ENCODE measurements at regions not wholly inside any gene's neighbourhood (a gene's known extent, or its start where the extent isn't known, plus 50 kb on each side); places are given as distances from the start of the nearest gene placed in this dataset.

DNA sequence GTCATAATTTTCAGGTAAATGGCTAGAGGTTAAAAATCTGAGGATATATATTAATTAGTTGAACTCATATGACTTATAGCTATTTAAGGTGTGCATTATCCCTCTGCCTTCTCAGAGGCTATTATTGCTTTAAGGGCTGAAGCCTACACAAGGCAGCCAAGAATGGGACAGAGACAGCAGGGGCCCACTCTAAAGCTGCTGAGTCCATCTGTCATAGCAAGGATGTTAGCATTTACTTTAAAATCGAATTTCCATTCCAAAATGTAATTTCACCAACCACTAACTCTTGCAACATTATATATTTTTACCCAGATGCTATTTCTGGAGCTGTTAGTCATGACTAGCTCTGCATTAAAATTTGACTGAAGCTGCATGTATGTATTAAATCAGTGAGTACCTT, 236.3 kb upstream of the FSIP2 start:
- WGBS (ENCODE audit: low lambda C conversion rate): 0% methylated on average over 1 of the region's 1 CpG
- H3K36me3 ChIP-seq (replicated peaks in 1 of 2; ENCODE audit: control insufficient read depth in 1 of 2, insufficient read depth in 2 of 2, low read length in 1 of 2): no peaks in the 10 kb centered on the region
- no peaks in the 10 kb centered on the region for H3K9me2 ChIP-seq
- no peak overlapping the region for H3K4me2 ChIP-seq
- no peak overlapping the region for H2AFZ ChIP-seq (ENCODE audit: low read depth)
- TF ChIP-seq RXRA (IDR thresholded peaks at IDR 0.05; ENCODE audit: borderline replicate concordance, low read depth) (no peak), JUND (IDR thresholded peaks at IDR 0.05) (no peak), FOXJ3 (CRISPR knock-in tag; IDR thresholded peaks at IDR 0.05) (no peak), SIN3A (IDR thresholded peaks at IDR 0.05; ENCODE audit: borderline replicate concordance, low read depth, low read length) (no peak), GABPA (IDR thresholded peaks at IDR 0.05; ENCODE audit: low read depth) (no peak), TCF12 (IDR thresholded peaks at IDR 0.05) (no peak), POLR2AphosphoS5 (IDR thresholded peaks at IDR 0.05; ENCODE audit: low read depth, low read length) (no peak), TAF1 (IDR thresholded peaks at IDR 0.05; ENCODE audit: borderline replicate concordance, low read depth, low read length) (no peak), GATA2 (CRISPR knock-in tag; IDR thresholded peaks at IDR 0.05) (no peak), FOSL2 (IDR thresholded peaks at IDR 0.05; ENCODE audit: borderline replicate concordance, low read depth) (no peak)
- TF ChIP-seq, protein P1, sequence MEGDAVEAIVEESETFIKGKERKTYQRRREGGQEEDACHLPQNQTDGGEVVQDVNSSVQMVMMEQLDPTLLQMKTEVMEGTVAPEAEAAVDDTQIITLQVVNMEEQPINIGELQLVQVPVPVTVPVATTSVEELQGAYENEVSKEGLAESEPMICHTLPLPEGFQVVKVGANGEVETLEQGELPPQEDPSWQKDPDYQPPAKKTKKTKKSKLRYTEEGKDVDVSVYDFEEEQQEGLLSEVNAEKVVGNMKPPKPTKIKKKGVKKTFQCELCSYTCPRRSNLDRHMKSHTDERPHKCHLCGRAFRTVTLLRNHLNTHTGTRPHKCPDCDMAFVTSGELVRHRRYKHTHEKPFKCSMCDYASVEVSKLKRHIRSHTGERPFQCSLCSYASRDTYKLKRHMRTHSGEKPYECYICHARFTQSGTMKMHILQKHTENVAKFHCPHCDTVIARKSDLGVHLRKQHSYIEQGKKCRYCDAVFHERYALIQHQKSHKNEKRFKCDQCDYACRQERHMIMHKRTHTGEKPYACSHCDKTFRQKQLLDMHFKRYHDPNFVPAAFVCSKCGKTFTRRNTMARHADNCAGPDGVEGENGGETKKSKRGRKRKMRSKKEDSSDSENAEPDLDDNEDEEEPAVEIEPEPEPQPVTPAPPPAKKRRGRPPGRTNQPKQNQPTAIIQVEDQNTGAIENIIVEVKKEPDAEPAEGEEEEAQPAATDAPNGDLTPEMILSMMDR (IDR thresholded peaks at IDR 0.05): no peak
- TF ChIP-seq, protein P2, sequence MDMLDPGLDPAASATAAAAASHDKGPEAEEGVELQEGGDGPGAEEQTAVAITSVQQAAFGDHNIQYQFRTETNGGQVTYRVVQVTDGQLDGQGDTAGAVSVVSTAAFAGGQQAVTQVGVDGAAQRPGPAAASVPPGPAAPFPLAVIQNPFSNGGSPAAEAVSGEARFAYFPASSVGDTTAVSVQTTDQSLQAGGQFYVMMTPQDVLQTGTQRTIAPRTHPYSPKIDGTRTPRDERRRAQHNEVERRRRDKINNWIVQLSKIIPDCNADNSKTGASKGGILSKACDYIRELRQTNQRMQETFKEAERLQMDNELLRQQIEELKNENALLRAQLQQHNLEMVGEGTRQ (IDR thresholded peaks at IDR 0.05; ENCODE audit: borderline replicate concordance, low read depth, low read length): no peak
- no peak overlapping the region for H3K4me3 ChIP-seq (ENCODE audit: low read depth in 2 of 2, low read length in 1 of 2)
- H3K79me2 ChIP-seq (ENCODE audit: insufficient read depth): no peaks in the 10 kb centered on the region
- no peaks in the 10 kb centered on the region for H3K4me1 ChIP-seq (ENCODE audit: control insufficient read depth in 1 of 2, insufficient read depth in 2 of 2, low read depth in 1 of 2, low read length in 1 of 2)
- no peak for DNase-seq
- POLR2A ChIA-PET: no interaction called here
- H3K9me3 ChIP-seq: no peaks in the 10 kb centered on the region
- CTCF ChIA-PET: no interaction called here
- H3K9ac ChIP-seq: no peak overlapping the region
- no peaks in the 10 kb centered on the region for H4K20me1 ChIP-seq (ENCODE audit: insufficient read depth)
- H3K27me3 ChIP-seq (ENCODE audit: insufficient read depth): no peaks in the 10 kb centered on the region
- no peaks in the 10 kb centered on the region for H3F3A ChIP-seq (replicated peaks; ENCODE audit: insufficient read depth)
- no peak overlapping the region for H3K27ac ChIP-seq (ENCODE audit: low read depth in 2 of 2, low read length in 1 of 2)

DNA sequence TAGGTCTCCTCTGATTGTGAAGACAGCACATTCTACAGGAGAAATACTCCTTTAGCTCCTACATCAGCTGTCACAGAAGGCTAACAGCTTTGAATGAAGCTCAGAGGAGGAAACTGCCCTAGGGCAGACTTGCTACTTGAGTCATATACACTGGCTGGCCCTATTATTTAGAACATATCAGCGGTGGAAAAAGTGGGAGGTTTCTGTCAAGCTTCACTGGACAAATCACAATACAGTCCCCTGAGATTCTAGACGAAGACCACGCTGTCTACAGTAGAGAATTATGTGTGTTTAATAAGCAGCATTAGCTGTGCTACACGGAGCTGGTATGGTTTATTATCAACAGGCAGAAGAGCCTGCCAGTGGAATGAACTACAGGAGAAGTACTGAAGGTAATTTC, 230.9 kb upstream of the FSIP2 start:
- peak; percentile 3 for DNase-seq
- H3K27me3 ChIP-seq (ENCODE audit: insufficient read depth): no peaks in the 10 kb centered on the region
- H3K9me2 ChIP-seq: no peaks in the 10 kb centered on the region
- no peak overlapping the region for H3K9ac ChIP-seq
- ChIA-PET CTCF (interaction anchor here (1.3 kb wide), 1 partner anchor 14 kb away, joined by 3 read pairs; no protein-coding TSS in a partner anchor), POLR2A (no interaction called here)
- no peak overlapping the region for H3K4me3 ChIP-seq (ENCODE audit: low read depth in 2 of 2, low read length in 1 of 2)
- H3K4me1 ChIP-seq (ENCODE audit: control insufficient read depth in 1 of 2, insufficient read depth in 2 of 2, low read depth in 1 of 2, low read length in 1 of 2): no peaks in the 10 kb centered on the region
- no peaks in the 10 kb centered on the region for H4K20me1 ChIP-seq (ENCODE audit: insufficient read depth)
- no peaks in the 10 kb centered on the region for H3K79me2 ChIP-seq (ENCODE audit: insufficient read depth)
- WGBS (ENCODE audit: low lambda C conversion rate): 27% methylated on average over 4 of the region's 4 CpGs
- no peaks in the 10 kb centered on the region for H3K36me3 ChIP-seq (replicated peaks in 1 of 2; ENCODE audit: control insufficient read depth in 1 of 2, insufficient read depth in 2 of 2, low read length in 1 of 2)
- peaks cover 19% of the 10 kb centered on the region; the same call in 1 of the 2 replicates for H3K9me3 ChIP-seq
- H3F3A ChIP-seq (replicated peaks; ENCODE audit: insufficient read depth): no peaks in the 10 kb centered on the region
- H2AFZ ChIP-seq (ENCODE audit: low read depth): no peak overlapping the region
- no peak overlapping the region for H3K4me2 ChIP-seq
- H3K27ac ChIP-seq (ENCODE audit: low read depth in 2 of 2, low read length in 1 of 2): no peak overlapping the region
- no peak for TF ChIP-seq JUND (IDR thresholded peaks at IDR 0.05)
- TF ChIP-seq, protein P3, sequence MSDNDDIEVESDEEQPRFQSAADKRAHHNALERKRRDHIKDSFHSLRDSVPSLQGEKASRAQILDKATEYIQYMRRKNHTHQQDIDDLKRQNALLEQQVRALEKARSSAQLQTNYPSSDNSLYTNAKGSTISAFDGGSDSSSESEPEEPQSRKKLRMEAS (IDR thresholded peaks at IDR 0.05; ENCODE audit: low read depth): no peak
- TF ChIP-seq RFX5 (IDR thresholded peaks at IDR 0.05; ENCODE audit: low read length): no peak
- TF ChIP-seq, protein P4, sequence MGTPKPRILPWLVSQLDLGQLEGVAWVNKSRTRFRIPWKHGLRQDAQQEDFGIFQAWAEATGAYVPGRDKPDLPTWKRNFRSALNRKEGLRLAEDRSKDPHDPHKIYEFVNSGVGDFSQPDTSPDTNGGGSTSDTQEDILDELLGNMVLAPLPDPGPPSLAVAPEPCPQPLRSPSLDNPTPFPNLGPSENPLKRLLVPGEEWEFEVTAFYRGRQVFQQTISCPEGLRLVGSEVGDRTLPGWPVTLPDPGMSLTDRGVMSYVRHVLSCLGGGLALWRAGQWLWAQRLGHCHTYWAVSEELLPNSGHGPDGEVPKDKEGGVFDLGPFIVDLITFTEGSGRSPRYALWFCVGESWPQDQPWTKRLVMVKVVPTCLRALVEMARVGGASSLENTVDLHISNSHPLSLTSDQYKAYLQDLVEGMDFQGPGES (IDR thresholded peaks at IDR 0.05; ENCODE audit: low read depth, low read length): no peak
- TF ChIP-seq, protein P5, sequence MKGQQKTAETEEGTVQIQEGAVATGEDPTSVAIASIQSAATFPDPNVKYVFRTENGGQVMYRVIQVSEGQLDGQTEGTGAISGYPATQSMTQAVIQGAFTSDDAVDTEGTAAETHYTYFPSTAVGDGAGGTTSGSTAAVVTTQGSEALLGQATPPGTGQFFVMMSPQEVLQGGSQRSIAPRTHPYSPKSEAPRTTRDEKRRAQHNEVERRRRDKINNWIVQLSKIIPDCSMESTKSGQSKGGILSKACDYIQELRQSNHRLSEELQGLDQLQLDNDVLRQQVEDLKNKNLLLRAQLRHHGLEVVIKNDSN (IDR thresholded peaks at IDR 0.05; ENCODE audit: borderline replicate concordance, low read depth): no peak
- TF ChIP-seq TCF12 (IDR thresholded peaks at IDR 0.05): no peak
- TF ChIP-seq, protein P6, sequence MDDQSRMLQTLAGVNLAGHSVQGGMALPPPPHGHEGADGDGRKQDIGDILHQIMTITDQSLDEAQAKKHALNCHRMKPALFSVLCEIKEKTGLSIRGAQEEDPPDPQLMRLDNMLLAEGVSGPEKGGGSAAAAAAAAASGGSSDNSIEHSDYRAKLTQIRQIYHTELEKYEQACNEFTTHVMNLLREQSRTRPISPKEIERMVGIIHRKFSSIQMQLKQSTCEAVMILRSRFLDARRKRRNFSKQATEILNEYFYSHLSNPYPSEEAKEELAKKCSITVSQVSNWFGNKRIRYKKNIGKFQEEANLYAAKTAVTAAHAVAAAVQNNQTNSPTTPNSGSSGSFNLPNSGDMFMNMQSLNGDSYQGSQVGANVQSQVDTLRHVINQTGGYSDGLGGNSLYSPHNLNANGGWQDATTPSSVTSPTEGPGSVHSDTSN (IDR thresholded peaks at IDR 0.05): no peak
- TF ChIP-seq FOSL2 (IDR thresholded peaks at IDR 0.05; ENCODE audit: borderline replicate concordance, low read depth): no peak
- no peak for TF ChIP-seq EP300 (IDR thresholded peaks at IDR 0.05; ENCODE audit: borderline replicate concordance in 1 of 2, low read depth in 1 of 2, low read length in 1 of 2)
- TF ChIP-seq, protein P7, sequence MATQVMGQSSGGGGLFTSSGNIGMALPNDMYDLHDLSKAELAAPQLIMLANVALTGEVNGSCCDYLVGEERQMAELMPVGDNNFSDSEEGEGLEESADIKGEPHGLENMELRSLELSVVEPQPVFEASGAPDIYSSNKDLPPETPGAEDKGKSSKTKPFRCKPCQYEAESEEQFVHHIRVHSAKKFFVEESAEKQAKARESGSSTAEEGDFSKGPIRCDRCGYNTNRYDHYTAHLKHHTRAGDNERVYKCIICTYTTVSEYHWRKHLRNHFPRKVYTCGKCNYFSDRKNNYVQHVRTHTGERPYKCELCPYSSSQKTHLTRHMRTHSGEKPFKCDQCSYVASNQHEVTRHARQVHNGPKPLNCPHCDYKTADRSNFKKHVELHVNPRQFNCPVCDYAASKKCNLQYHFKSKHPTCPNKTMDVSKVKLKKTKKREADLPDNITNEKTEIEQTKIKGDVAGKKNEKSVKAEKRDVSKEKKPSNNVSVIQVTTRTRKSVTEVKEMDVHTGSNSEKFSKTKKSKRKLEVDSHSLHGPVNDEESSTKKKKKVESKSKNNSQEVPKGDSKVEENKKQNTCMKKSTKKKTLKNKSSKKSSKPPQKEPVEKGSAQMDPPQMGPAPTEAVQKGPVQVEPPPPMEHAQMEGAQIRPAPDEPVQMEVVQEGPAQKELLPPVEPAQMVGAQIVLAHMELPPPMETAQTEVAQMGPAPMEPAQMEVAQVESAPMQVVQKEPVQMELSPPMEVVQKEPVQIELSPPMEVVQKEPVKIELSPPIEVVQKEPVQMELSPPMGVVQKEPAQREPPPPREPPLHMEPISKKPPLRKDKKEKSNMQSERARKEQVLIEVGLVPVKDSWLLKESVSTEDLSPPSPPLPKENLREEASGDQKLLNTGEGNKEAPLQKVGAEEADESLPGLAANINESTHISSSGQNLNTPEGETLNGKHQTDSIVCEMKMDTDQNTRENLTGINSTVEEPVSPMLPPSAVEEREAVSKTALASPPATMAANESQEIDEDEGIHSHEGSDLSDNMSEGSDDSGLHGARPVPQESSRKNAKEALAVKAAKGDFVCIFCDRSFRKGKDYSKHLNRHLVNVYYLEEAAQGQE (IDR thresholded peaks at IDR 0.05; ENCODE audit: low read depth, low read length): no peak
